Femur (tissue), 1 donor: ENCODE measurements at regions not wholly inside any gene's neighbourhood (a gene's known extent, or its start where the extent isn't known, plus 50 kb on each side); places are given as distances from the start of the nearest gene placed in this dataset.

Experiments
- DNase-seq: peaks from one replicate; pipeline ENCODE4 v3.0.0-alpha.2; 2017

GRCh38 chr3:86711634-86712033, 279.3 kb downstream of the VGLL3 start:
- no peak for DNase-seq

DNA sequence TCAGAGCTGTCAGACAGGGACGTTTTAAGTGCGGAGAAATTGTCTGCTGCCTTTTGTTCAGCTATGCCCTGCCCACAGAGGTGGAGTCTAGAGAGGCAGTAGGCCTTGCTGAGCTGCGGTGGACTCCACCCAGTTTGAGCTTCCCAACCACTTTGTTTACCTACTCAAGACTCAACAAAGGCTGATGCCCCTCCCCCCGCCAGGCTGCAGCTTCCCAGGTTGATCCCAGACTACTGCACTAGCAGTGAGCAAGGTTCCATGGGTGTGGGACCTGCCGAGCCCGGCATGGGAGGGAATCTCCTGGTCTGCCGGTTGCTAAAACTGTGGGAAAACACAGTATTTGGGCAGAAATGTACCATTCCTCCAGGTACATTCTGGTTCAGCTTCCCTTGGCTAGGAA, 282.1 kb downstream of the VGLL3 start:
- no peak for DNase-seq

GRCh38 chr3:86702381-86702958, 288.5 kb downstream of the VGLL3 start:
- DNase-seq = no peak

DNA sequence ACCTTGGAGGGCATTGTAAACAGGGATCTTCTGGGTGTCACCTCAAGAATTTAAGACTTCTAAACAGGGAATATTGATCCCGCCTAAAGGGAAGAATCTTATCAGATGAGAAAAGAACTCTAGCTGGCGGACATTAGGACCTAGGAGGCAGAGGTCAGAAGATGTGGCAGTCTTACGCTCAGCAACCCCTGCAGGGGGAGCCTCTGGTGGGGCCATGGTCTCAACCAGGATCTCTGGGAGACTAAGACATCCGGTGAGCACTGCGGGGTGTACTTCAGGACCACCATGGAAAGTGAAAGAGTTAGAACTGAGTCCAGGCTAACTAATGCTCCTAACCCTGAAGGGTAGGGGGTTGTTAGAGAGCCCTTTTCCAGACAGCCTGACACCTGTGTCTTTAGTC, 295.2 kb downstream of the VGLL3 start:
- DNase-seq = no peak

DNA sequence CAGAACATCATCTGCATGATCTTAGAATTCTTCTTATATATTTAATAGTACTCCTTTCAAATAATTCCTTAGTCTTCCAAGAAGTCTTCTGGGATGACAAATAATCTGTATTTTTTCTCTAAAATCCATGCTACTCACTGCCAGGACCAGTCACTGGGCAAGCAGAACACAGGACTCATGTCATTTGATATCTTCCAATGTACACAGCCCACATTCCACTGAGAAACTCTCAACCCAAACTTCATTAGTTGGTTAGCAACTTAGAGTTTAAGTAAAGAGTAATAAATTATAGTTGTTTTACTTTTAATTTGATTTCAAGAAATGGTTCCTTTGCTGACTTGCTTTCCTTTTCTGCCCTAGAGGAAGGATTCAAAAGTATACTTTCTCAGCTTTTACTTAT, 317.0 kb downstream of the VGLL3 start:
- no peak for DNase-seq

GRCh38 chr3:86661817-86662216, 329.1 kb downstream of the VGLL3 start:
- no peak for DNase-seq

GRCh38 chr3:86658876-86659275, 332.1 kb downstream of the VGLL3 start:
- DNase-seq = no peak

DNA sequence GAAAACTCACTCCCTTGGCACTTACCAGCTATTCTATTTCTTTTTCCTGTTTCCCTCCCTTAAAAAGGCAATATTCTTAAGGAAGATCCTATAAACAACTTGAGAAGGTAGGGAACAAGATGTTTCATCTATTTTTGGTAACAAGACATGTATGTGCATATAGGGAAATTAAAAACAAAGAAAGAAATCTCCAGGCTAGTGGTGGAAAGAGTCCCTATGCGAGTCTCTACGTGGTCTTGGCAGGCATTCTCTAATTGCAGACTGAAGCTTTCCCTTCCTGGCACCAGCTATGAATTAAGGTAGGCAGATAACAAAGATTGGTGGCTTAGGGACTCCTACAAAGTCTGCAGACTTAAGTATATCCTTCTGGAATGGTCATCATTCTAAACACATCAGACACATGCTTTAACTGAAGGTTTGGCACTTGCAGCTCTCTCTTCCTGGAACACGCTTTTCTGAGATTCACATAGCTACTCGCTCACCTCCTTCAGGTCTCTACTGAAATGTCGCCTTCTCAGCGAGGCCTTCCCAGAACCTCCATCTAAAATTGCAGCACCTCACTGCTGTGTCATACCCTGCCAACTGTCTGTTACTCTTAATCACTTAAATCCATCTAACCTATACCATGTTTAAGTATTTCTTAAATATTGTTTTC, 336.0 kb downstream of the VGLL3 start:
- DNase-seq = no peak

- DNase-seq = no peak
These were observed 337.2 kb downstream of the VGLL3 start for GRCh38 chr3:86653661-86654205.

- no peak for DNase-seq
These were observed 342.9 kb downstream of the VGLL3 start for GRCh38 chr3:86648087-86648486.

GRCh38 chr3:86645756-86646155, 345.2 kb downstream of the VGLL3 start:
- no peak for DNase-seq

GRCh38 chr3:86634361-86634760, 356.6 kb downstream of the VGLL3 start:
- DNase-seq = no peak

DNA sequence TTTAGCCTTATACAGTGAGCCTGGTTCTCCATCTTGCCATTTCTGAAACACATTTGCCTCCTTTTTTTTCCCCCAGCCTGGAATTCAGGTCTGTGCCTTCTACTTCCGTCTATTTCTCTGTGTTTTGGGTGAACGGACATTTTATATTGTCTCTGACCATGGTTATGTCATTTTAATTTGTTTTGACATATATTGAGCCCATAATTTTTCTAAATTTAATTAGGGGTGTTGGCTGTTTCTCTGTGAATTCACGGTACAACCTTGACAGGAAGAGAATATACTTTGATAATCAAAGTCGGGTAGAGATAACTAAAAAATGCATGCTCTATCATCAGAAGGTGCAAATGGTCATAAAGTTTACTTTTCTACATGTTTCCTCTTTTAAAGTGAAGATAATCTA, 361.4 kb downstream of the VGLL3 start:
- no peak for DNase-seq

DNA sequence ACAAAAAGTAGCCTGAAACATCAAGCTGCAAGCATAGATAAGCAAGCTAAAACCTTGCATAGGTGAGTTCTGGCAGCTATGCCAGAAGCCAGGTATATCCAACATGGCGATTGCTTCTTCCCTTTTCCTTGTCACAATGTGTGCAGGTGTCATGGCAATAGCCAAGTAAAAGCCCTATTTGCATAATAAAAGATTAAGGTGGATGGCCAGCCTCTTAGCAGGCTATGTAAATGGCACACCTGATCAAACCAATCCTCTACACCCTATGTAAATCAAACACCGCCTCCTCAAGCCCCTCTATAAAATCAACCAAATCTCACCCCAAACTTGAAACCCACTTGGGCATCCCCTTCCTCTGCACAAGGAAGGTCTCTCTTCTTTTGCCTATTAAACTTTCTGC, 366.8 kb downstream of the VGLL3 start:
- no peak for DNase-seq

- no peak for DNase-seq
These were observed 372.2 kb downstream of the VGLL3 start for GRCh38 chr3:86618706-86619105.

DNA sequence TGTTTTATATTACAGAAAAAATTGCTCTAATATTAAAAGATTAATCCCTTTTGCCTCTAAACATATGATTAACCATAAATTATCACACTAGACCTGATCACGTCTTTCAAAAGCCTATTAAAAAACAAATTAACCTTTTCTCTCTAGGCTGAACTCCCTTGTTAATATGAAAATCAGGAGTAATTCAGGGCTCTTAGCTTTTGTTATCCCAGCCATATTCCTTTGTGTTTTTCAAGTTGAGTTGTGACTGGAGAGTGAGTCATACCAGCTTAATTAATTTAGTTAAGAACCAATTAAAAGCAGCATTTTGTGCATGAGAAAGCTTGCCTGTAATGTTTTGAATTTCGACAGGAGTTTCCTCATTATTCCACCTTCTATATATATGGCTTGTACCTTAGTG, 385.8 kb downstream of the VGLL3 start:
- DNase-seq = no peak

GRCh38 chr3:86595696-86596095, 395.3 kb downstream of the VGLL3 start:
- no peak for DNase-seq

DNA sequence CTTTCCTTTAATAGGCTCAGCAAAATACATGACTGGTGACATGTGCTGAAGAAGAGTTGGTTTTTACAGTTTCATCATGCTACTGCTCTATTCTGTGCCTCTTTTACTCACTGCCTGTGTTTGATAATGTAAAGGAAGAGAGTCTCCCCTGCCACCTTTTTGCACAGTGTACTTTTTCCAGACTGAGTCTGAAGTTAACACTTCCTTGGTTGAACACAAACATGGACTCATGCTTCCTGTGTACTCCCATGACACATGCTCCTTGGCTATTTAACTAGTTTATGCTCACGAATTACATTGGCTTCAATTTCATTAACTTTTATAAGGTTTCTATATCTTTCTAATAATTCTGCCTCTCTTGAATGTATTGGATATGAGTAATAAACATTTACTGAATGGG, 396.1 kb downstream of the VGLL3 start:
- DNase-seq = no peak

DNA sequence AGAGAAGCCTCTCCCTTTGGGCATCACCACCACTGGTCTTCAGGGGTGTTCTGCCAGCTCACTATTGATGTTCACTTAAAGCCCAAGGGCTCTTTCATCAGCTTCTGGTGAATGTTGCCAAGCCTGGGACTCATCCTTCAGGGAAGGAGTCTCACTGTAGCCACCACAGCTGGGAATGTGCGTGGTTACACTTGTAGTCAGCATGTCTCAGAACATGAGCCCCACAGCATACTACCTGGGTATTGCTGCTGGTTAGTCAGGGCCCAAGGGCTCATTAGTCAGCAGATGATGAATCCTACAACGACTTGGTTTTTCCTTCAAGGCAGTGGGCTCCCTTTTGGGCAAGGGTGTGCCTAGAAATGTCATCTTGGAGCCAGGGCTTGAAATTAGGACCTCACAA, 412.9 kb downstream of the VGLL3 start:
- no peak for DNase-seq

GRCh38 chr3:86563400-86563970, 427.5 kb downstream of the VGLL3 start:
- no peak for DNase-seq

DNA sequence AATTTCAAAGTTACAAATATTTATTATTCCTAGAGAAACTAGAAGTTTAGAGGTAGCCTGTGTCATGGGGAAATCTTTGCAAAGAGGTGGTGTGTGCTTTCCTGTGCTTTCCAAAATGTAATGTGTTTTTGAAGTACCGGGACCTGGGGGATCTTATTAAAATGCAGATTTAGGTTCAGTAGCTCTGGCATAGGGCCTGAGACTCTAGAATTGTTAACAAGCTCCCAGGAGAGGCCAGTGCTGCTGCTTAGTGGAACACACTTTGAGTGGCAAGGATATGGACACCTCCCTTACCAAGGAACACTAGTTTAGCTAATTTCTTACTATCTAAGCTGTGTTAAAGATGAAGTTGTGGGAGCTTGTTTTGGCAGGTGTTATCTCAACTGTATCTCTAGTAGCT, 428.9 kb downstream of the VGLL3 start:
- DNase-seq = no peak

DNA sequence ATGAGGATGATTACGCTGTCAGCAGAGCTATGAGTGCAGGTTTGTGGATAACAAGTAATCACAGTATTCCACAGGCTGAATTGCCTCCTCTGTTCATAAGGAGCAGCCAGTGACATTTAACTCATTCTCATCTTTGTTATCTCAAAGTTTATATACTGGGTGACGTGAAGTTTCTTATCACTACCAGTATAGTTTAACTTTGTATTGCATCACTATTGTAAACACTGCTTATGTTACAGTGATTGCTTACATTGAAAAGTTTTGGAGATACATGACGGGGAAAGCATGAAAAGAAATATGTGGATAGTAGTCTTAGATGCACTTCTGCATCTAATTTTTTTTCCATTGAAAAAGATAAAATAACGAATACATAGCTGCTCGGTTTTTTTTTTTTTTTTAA, 429.7 kb downstream of the VGLL3 start:
- DNase-seq = no peak

DNA sequence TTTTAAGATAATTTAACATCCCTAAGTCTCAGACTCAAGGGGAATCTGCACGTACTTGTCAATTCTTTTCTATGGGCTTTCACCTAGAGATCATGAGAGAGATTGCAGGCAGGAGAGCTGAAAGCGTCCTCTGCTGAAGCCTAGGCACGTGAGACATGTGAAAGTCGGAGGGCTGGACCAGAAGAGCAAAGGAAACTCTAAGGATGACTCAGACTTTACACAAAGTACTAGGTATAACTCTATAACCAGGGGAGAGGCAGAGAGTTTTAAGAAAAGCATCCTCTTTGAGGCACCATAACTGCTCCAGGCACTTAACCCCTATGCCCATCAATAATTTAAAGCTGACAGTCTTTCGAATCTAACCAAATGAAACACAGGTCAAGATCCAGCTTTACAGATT, 436.6 kb downstream of the VGLL3 start:
- DNase-seq = no peak

- no peak for DNase-seq
These were observed 443.3 kb downstream of the VGLL3 start for GRCh38 chr3:86547692-86548091.

GRCh38 chr3:86537171-86537570, 453.8 kb downstream of the VGLL3 start:
- no peak for DNase-seq
